A673 (cell line): ENCODE measurements at regions not wholly inside any gene's neighbourhood (a gene's known extent, or its start where the extent isn't known, plus 50 kb on each side); places are given as distances from the start of the nearest gene placed in this dataset.

ENCODE experiments used
- CTCF ChIP-seq: fragments of 300-800, 200-600 bp; sonication (generic); conservative IDR thresholded peaks from 2 replicates; pipeline ENCODE4 v1.5.1; 2017; ENCODE audit warnings: low read depth, mild to moderate bottlenecking, antibody characterized with exemption, low read length, moderate library complexity, mixed read lengths
- EZH2 ChIP-seq: fragments of 200-600 bp; sonication (generic); IDR thresholded peaks from 2 replicates; pipeline ENCODE4 v1.6.1; 2017; ENCODE audit warnings: borderline replicate concordance, low read depth, mild to moderate bottlenecking, mixed read lengths, antibody characterized with exemption, low read length; ENCODE audit not compliant: poor library complexity, severe bottlenecking

- TF ChIP-seq CTCF (no peak), EZH2 (no peak)
These were observed 588.3 kb upstream of the SGCG start for GRCh38 chr13:22592515-22592914.
